HG03139 (cell line): ENCODE measurements at regions not wholly inside any gene's neighbourhood (a gene's known extent, or its start where the extent isn't known, plus 50 kb on each side); places are given as distances from the start of the nearest gene placed in this dataset.

Experiments used
- ATAC-seq: cut with Tn5 transposase; IDR thresholded peaks from one replicate; pipeline ENCODE4 v1.9.1; 2021; ENCODE audit not compliant: unreplicated experiment

DNA sequence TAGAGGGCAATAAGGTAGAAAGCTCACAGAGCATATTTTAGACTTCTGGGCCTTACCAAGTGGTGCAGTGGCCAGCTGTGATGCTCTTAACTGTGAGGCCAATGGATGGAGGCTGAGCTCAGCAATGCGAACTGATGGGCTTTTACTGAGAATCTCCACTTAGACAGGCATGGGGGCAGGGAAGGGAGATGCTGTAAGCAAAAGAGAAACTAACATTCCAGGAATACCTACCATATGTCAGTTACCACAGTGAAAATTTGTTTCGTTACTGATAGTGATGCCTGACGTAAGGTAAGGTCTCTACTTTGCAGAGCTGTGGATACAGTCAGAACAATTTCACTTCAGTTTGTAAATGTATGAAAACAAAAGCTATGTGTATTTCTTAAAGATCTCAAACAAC is 250.6 kb upstream of the ZFHX3 start:
- no peak for ATAC-seq

DNA sequence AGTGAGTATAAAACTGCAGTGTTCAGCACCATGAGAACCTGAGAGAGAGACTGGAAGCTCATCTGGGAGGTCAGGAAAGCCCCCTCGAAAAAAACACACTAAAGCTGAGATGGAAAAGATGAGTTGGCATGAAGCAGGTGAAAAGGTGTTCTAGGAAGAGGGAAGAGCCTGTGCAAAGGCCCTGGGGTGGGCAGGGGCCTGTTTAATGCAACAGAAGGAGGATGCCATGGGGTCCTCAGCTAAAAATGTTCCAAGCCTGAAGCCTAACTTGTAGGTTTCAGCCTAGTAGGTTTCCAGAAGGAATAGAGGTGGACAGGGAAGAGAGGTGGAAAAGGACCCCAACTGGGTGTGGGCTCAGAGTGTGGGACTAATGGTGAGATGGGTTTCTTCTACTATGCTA is 242.3 kb upstream of the ZFHX3 start:
- no peak for ATAC-seq

DNA sequence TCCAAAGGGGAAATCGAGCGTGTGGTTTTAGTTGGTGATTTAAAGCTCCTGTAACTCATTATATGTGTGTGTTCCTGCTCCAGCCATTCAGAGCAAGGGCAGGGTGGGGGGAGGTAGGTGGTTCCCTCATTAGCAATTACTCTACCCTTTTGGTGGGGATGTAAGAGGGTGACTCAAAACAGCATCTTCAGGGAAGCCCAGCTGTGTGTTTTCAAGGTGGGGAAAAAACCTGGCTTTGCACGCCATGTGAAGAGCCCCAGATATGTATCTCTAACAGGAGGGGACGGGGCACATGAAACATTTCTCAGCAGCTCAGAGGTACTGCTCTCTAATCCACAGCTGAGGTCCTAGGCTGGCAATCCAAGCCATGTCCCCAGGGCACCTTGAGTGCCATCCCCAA is 241.3 kb upstream of the ZFHX3 start:
- peak; percentile 90 for ATAC-seq

DNA sequence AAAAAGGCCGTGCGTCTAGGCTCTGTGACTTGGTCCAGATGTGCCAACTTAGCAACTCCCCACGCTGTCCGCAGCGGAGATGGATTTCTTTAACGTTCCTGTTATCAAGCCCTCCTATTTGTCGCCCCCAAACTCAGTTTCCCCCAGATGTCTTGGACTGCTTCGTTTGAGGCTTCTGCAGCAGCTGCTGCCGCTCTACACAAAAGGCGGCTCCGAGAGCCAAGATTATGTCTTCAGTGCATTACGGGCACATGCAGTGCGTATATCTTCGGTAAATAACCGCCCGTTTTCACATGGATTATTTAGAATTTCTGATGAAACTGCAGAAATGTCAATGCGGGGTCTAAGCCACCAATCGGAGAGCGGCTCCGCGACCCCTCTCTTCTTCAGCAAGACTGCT is 240.6 kb upstream of the ZFHX3 start:
- ATAC-seq: no peak

DNA sequence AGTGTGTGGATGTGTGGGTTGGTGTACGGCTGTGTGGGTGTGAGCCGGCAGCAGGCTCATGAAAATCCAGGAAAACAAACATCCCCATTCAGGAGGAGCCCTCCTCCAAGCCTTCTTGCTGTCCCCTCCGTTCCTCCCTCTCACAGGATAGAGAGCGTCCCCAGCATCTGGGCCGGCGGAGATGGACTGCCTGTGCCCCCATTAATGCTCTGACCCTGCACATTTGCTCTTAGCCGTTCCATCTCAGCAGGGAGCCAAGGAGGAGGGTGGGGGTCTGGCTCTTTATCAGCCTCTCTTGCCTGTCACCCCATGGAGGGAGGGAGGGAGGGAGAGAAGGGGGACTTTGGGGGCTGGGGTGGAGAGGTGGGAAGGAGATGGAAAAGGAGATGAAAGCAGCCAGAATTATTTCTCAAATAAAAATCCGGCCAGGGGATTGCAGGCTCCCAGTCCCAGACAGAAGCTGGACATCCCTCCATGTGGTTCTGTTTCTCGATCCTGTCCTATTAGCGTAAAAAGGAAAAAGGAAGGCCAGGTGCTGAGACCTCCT is 240.0 kb upstream of the ZFHX3 start:
- no peak for ATAC-seq

DNA sequence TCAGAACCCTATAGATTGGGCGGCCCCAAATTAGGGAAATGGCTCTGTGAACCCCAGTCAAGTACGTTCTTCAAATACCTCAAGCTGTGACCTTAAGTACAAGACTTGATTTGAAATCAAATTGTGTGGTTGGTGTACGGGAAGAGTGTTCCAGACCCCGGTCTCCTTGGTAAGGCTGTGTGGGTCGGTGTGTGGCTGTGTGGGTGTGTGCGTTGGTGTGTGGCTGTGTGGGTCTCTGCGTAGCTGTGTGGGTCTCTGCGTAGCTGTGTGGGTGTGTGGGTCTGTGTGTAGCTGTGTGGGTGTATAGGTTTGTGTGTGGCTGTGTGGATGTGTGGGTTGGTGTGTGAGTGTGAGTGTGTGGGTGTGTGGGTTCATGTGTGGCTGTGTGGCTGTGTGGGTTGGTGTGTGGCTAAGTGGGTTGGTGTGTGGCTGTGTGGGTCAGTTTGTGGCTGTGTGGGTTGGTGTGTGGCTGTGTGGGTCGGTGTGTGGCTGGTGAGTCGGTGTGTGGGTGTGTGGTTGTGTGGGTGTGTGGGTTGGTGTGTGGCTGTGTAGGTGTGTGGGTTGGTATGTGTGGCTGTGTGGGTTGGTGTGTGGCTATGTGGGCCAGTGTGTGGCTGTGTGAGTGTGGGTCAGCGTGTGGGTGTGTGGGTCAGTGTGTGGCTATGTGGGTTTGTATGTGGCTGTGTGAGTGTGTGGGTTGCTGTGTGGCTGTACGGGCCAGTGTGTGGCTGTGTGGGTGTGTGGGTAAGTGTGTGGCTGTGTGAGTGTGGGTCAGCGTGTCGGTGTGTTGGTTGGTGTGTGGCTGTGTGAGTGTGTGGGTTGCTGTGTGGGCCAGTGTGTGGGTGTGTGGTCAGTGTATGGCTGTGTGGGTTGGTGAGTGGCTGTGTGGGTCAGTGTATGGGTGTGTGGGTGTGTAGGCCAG is 238.7 kb upstream of the ZFHX3 start:
- no peak for ATAC-seq

DNA sequence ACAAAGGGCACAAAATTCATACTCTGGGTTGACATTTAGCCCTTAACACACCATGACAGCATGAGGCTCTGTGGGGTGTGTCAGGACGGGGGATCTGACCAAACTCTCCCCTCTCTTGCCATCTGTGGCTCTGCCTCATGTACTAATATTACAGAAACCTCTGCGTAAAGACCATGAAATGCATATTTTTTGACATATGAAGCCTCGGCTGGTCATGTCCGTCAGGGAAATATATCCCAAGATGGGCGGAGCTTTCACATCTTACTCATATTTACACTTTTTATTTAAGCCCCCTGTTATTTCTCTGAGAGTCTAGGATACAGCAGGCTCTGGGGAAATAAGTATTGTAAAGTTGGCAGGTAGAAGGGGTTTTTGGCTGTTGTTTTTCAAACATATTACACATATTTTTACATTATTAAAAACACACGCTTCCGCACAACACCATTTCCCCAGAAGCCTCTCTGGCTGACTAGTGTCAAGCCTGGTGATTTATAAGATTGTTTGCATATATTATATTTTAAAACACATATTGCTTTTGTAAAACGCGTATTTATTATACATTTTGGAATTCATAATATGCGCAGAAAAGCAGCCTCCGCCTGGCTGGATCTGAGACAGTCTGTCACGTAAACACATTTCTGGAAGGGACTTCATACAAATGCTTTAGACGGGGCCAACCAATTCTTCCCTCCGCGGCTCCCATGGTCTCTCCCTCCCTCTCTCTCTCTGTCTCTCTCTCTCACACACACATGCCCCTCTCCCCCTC is 237.7 kb upstream of the ZFHX3 start:
- ATAC-seq: no peak

DNA sequence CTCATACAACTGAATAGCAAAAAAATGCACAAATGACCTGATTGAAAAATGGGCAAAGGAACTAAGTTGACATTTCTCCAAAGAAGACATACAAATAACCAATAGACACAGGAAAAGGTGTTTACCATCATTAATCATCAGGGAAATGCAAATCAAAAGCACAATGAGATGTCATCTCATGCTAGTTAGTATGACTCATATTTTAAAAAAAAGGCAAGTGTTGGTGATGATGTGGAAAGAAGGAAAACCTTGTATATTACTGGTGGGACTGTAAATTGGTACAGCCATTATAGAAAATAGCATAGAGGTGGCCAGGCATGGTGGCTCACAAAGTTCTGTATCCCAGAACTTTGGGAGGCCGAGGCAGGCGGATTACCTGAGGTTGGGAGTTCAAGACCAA is 232.5 kb upstream of the ZFHX3 start:
- ATAC-seq: no peak

DNA sequence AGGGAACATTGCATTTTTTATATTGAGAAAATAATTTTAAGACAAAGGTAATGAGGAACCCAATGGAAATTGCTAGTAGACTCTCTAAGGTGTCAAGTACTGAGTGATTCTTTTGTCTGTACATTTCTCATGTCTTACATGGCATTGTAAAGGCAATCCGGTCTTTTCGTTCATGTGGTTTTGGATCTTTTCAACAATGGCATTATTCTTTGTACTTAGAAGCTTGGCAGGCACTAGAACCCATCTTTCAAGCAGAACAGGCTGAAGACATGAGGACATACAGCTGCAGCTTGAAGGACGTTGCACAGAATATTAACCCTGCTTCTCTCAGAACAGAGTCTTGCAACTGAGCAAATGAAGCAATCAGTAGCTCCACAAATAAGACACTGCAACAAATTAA is 231.5 kb upstream of the ZFHX3 start:
- no peak for ATAC-seq

DNA sequence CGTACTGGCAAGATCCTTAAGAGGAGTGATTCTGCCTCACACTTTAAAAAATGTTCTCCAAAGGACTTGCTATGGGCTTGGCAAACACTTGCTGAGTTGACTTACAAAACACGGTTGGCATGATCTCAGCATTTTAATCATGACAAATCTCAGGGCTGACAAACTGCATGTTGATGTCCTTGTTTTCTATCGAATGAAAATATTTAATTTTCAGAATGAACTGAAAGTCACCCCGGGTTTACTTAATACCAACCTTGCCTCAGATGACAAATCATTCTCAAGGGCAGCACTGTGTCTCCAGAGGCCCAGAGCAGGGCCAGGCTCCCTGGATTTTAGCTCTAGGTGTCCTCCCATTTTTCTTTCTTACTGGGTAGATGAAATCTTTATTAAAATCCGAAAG is 229.1 kb upstream of the ZFHX3 start:
- ATAC-seq: no peak

DNA sequence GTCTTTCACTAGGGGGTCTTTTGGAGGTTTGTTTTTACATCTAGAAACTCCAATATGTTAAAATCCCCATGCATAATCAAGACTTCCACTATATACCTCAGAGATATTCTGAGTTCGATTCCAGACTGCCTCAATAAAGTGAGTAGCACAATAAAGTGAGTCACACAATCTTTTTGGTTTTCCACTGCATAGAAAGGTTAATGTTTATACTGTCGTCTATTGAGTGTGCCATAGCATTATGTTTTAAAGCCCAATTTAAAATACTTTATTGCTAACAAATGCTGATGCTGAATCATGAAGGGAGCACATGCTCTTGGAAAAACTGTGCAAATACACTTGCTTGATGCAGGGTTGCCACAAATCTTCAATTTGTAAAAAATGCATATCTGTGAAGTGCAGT is 227.5 kb upstream of the ZFHX3 start:
- no peak for ATAC-seq

DNA sequence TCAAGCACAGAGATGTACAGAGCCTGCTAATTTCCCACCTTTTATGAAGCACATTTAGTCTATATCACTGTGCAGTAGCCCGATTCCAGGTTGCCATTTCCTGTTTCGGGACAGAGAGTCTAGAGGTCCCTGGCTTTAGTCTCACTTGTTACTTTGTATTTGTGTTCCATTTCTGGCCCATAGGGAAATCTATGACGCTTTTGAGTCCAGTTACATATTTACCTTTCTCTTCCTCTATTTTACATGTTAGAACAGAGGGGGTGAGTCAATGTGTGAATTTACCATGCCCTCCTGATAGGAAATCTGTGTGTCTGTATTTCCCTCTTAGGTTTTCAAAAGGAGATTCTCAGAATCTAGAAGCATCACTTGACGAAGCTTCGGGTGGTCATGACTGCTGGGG is 227.1 kb upstream of the ZFHX3 start:
- ATAC-seq: no peak

DNA sequence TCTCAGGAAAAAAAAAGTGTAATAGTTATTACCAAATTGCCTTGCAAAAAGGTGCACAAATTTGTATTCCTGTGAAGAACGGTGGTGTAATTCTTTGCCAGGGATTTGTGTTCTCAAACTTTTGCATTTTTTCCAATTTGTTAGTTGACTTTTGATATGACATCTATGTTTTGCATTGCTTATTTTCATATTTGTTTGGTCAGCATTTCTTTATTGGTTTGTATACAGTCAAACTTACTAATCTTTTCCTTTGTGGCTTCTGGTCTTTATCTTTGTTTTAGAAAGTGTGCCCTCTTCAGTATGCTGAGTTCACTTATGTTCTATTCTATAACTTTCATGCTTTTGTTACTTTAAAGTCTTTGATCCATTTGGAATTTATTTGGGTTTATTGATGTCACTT is 226.2 kb upstream of the ZFHX3 start:
- ATAC-seq: no peak

DNA sequence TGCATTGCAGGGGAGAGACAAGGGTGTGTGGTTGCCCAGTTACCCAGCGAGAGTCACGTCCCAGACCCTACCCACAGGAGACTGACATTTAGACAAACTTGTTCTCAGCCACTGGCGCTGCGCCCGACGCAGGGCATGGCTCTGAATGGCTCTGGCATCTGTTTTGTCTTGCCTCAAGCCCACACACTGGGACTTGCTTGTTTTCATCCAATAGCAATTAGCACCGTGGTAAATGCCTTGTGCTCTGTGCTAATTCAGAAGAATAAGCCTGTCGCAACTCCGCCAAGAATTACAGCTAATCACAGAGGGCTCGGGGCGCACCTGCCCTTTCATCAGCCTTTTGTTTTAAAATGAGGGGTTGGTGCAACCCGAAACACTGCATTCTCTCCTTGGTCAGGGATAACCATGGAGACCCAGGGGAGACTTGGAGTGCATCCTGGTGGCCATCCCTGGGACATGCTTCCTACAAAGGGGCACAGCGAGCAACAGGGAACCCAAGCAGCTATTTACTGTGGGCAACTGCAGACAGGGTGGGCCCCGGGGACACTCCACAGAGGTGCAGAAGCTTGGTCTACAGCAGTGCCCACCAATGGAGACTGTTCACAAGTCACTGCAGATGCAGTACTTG is 220.6 kb upstream of the ZFHX3 start:
- no peak for ATAC-seq

DNA sequence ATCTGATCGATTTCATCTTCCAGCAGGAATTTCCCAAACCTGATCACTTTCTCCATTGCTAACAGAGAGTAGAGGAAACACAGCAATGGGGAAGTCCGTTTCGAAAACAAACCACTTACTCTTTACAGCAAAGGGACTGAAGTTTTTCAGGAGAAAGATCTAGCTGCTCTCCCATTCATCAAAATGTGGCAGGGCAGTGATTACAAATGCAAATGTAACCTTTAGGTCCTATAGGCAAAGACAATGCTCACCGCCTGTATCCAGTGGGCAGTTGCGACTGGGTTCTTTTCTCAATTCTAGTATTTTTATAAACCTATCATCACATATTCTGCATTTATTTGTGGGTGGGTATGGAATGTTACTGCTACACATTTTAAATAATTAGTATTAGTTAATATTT is 218.0 kb upstream of the ZFHX3 start:
- ATAC-seq: no peak

DNA sequence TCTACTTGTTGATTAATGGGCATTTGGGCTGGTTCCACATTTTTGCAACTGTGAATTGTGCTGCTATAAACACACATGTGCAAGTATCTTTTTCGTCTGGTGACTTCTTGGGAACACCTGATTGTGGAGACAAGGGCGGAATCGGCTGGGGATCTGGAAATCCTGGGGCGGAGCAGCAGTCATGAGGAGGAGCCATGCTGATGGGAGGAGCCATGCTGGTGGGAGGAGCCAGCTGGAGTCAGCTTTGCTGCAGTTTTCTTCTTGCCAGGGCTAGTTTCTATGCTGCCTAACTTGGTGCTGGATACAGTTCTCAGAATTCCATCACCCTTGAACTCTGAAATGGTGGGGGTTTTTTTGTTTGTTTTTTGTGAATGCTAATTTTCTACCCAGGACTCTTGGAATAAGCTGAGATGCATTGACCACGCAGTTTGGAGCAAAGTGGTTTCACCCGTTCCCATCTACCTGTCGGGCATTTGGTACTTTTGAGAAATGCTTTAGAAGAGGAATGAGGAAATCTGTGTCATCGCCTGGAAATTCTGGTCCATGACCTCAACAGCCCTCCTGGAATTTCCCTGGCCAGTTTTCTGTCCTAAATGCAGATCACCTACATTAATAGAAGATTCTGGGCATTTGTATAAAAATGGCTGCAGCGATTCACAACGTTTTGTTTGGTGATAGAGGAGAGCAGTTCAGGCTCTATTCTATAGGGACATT is 217.4 kb upstream of the ZFHX3 start:
- ATAC-seq: no peak

DNA sequence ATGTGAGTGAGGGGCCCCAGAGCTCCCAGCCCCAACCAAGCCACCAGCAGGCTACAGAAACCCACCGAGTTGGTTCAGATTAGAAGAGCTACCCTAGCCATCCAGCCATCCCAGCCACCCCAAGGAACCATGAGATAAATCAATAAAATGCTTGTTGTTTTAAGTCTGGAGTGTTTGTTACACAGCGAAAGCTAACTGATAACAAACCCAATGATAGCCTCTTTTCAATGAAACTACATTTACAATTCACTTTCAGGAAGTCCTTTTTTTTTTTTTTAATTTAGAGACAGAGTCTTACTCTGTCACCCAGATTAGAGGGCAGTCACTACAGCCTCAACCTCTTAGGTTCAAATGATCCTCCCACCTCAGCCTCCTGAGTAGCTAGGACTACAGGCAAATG is 215.0 kb upstream of the ZFHX3 start:
- ATAC-seq: no peak

DNA sequence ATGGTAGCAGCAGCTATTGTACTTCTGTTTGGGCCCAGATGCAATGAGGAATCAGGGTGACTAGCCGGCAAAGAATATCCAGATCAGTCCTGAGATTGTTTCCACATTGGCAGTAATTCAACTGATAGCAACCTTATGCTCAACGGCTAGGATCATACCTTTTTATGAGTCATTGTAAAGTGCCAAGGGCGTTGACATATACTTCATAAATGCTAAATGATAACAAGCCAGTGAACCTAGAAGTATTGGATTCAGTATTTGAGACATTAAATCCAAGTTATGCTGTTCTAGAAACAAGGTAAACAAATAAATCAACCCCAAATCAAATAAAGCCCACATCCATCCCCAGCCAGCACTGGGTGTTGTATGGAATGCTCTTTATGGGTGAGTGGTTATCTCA is 207.1 kb upstream of the ZFHX3 start:
- no peak for ATAC-seq

DNA sequence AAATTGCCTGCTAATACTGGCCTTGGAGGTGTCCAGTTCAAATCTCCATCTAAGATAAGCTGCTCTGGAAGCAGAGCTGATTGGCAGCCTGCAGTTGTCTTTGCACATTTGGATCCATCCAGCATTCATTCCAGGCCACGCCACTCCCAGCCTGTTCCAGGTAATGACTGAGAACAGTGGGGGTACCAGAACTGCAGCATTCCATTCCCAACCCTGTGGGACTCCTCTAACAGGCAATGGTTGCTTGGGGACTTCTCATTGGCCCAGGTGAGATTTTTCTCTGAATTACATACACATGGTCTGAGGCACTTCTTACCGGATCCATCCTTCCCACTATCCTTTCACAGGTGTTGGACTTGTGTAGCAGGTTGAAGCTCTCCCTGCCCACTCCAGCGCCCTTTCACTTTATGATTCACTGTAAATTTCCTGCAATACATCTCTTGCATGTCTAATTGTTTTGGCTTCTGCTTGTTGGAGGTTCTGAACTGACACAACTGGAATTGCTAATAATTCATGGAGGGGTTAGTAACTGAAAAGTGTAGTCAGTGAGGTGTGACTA is 206.1 kb upstream of the ZFHX3 start:
- ATAC-seq: no peak

DNA sequence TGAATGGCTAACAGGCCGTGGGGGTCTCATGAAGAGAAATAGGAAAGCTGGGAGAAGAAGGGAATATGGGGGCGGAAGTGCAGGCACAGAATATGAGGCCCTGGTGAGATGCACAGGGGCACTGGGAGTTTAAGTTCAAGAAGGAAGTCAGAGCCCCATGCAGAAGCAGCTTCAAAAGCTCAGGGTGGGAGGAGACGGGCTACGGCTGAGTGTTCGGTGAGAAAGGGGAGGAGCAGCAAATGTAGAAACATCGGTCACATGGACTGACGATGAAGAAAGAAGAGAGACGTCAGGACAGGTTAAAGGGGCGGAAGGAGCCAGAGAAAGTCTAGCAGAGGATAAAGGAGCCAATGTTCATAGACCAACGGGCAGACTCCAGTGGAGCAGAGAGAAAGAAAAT is 204.5 kb upstream of the ZFHX3 start:
- no peak for ATAC-seq

DNA sequence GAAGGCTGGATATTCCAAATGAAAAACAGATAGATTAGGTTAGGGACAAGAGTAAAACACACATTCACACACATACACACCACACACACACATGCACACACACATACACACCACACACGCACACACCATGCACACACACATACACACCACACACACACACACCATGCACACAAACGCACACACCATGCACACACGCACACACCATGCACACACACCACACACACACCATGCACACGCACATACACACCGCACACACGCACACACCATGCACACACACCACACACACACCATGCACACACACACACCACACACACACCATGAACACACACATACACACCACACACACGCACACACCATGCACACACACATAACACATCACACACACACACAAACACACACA is 203.7 kb upstream of the ZFHX3 start:
- no peak for ATAC-seq
